ENCODE measurements at regions not wholly inside any gene's neighbourhood (a gene's known extent, or its start where the extent isn't known, plus 50 kb on each side); places are given as distances from the start of the nearest gene placed in this dataset.

- in situ Hi-C loops (cut with HindIII; ENCODE audit: low sequenced_read_pairs): no loop called here
- no peak for TF ChIP-seq CTCF (IDR thresholded peaks at IDR 0.05; ENCODE audit: low read depth, low read length, missing control alignments)
- H3K4me3 ChIP-seq (ENCODE audit: low read depth, low read length): no peak overlapping the region
- DNase-seq (ENCODE audit: low read depth): no peak
Measured at GRCh38 chr2:142791335-142791734, 86.1 kb upstream of the KYNU start.

GRCh38 chr2:142786918-142787702 lies 90.4 kb upstream of the KYNU start:
- in situ Hi-C loops (cut with HindIII; ENCODE audit: low sequenced_read_pairs): no loop called here
- no peak overlapping the region for H3K4me3 ChIP-seq (ENCODE audit: low read depth, low read length)
- no peak for DNase-seq (ENCODE audit: low read depth)
- TF ChIP-seq CTCF (IDR thresholded peaks at IDR 0.05; ENCODE audit: low read depth, low read length, missing control alignments): no peak

- no peak for DNase-seq (ENCODE audit: low read depth)
- TF ChIP-seq CTCF (IDR thresholded peaks at IDR 0.05; ENCODE audit: low read depth, low read length, missing control alignments): no peak
- H3K4me3 ChIP-seq (ENCODE audit: low read depth, low read length): no peak overlapping the region
- in situ Hi-C loops (cut with HindIII; ENCODE audit: low sequenced_read_pairs): no loop called here
Measured at GRCh38 chr2:142782942-142783443, 94.5 kb upstream of the KYNU start.

GRCh38 chr2:142781146-142781545 lies 96.3 kb upstream of the KYNU start:
- H3K4me3 ChIP-seq (ENCODE audit: low read depth, low read length): no peak overlapping the region
- DNase-seq (ENCODE audit: low read depth): no peak
- in situ Hi-C loops (cut with HindIII; ENCODE audit: low sequenced_read_pairs): no loop called here
- no peak for TF ChIP-seq CTCF (IDR thresholded peaks at IDR 0.05; ENCODE audit: low read depth, low read length, missing control alignments)

GRCh38 chr2:142778289-142778688 lies 99.2 kb upstream of the KYNU start:
- no peak for DNase-seq (ENCODE audit: low read depth)
- no peak overlapping the region for H3K4me3 ChIP-seq (ENCODE audit: low read depth, low read length)
- in situ Hi-C loops (cut with HindIII; ENCODE audit: low sequenced_read_pairs): no loop called here
- no peak for TF ChIP-seq CTCF (IDR thresholded peaks at IDR 0.05; ENCODE audit: low read depth, low read length, missing control alignments)

GRCh38 chr2:142777742-142778141 lies 99.7 kb upstream of the KYNU start:
- in situ Hi-C loops (cut with HindIII; ENCODE audit: low sequenced_read_pairs): no loop called here
- no peak overlapping the region for H3K4me3 ChIP-seq (ENCODE audit: low read depth, low read length)
- no peak for DNase-seq (ENCODE audit: low read depth)
- TF ChIP-seq CTCF (IDR thresholded peaks at IDR 0.05; ENCODE audit: low read depth, low read length, missing control alignments): no peak

Measured in astrocyte of the cerebellum (primary cell).